GM19468 (cell line): ENCODE measurements at regions not wholly inside any gene's neighbourhood (a gene's known extent, or its start where the extent isn't known, plus 50 kb on each side); places are given as distances from the start of the nearest gene placed in this dataset.

Source experiments
- ATAC-seq: cut with Tn5 transposase; IDR thresholded peaks from one replicate; pipeline ENCODE4 v1.9.1; 2021; ENCODE audit warnings: mild to moderate bottlenecking, moderate library complexity, moderate number of reproducible peaks; ENCODE audit not compliant: unreplicated experiment; ENCODE audit errors: extremely low read depth

- ATAC-seq: no peak
Observed at GRCh38 chr2:4427083-4427482, 723.7 kb downstream of the DCDC2C start.

- ATAC-seq: no peak
Observed at GRCh38 chr2:4445821-4446220, 742.4 kb downstream of the DCDC2C start.

- ATAC-seq: no peak
Observed at GRCh38 chr2:4454907-4455306, 751.5 kb downstream of the DCDC2C start.

GRCh38 chr2:4455486-4456155, 752.2 kb downstream of the DCDC2C start:
- ATAC-seq: no peak

DNA sequence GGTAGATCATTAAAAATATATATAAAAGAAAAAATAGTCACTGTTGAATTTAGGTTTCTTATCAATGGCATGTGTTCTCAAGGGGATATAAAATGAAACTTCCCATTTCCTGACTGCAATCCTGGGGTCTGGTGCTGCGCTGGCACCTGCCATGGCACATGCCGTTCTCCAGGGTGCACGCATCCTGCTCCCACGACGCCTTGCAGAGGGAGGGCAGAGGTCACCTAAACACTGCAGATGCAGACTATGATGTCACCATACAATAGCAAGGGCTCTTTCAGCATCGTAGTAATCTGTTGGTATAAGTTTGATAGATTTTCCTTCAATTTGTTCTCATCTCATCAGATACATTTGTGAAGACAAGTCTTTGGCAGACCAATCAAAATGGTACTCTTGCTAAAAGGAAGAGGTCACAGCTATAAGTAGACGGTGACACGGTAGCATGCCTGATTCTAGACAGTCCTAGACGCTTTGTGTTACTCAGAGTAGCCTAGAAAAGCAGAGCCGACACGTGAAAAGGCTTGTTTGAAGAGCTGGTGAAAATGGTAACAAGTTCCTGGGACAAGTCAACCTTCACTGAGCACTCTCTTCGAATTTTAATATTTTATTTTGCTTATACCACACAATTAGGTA, 761.4 kb downstream of the DCDC2C start:
- no peak for ATAC-seq

GRCh38 chr2:4465671-4466070, 762.3 kb downstream of the DCDC2C start:
- ATAC-seq: no peak

DNA sequence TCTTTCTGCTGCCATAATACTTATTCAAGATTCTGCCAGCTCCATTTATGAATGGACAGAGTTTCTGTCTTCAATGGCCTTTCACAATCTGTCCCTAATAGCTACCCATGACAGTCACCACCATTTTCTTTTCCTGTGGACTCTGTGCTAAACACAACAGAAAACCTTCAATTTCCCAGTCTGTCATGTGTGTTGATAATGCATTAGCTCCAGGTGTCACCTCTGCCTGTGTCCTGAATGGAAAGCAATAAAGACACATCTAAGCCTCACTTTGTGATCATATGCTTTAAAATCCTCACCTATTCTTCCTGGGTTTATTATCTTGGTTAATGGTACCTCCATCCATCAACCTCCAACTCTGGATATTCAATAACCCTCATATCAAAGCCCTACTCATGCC, 772.2 kb downstream of the DCDC2C start:
- no peak for ATAC-seq

DNA sequence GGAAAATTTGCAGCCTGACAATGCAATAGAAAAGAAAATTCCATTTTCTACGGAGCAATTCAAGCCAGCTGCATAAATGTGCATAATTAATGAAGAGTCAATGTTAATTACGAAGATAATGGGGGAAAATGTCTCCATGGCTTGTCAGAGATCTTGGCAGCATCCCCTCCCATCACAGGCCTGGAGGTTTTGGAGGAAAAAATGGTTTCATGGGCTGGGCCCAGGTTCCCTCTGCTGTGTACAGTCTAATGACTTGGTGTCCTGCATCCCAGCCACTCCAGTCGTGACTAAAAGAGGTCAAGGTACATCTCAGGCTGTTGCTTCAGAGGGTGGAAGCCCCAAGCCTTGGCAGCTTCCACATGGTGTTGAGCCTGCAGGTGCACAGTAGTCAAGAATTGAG, 779.7 kb downstream of the DCDC2C start:
- no peak for ATAC-seq

- ATAC-seq: no peak
Observed at GRCh38 chr2:4486971-4487370, 783.6 kb downstream of the DCDC2C start.

DNA sequence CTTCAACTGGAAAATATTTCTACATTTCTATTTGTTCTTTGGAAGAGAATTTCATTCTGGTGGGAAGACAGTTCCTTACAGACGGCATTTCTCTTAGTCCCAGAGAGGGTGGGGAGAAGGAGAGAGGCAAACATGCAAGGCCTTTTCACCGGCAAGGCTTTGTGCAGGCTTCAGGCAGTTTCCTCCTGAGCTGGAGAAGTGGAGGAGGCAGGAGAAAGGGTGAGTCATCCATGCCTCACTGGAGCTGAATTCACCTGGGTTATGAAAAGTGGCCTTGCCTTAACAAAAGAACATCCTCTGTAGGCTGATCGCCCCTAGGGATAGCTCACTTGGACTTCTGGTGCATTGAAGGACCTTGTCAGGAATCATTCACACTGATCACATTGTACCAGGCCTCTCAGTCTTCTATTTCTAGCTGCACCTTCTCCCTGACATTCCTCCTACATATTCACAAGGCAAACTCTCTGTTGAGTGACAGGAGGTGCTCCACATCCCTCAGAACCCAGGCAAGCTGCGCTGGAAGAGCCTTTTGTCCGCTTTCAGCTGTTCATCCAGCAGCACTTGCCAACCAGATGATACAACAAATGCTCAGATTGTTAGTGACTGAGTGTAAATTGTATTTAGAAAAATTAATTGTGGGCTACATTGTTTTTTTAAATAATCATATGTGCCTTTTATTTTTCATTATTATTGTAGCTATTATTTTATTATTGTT, 796.1 kb downstream of the DCDC2C start:
- no peak for ATAC-seq

- no peak for ATAC-seq
Observed at GRCh38 chr2:4501525-4501924, 798.1 kb downstream of the DCDC2C start.

DNA sequence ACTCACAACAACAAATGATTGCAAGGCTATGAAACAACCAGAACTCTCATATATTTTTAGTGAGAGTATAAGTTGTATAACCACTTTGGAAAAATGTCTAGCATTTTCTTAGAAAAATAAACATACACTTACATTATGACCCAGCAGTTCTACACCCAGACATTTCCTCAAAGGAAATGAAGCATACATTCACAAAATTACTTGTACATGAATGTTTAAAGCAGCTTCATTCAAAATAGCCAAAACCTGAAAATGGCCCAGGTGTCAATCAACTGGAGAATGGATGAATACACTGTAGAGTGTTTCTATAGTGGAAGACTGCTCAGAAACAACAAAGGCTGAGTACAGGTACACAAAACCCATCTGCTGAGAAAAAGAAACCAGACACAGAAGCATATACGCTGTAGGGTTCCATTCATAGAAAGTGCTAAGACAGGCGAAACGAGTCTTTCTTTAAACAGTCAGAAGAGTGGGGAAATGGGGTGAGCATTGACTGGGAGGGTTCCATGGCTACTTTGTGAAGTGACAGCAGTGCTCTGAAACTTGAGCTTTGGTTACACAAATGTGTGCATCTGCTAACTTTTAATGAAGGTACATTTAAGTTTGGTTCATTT, 799.0 kb downstream of the DCDC2C start:
- ATAC-seq: no peak

GRCh38 chr2:4507661-4508060, 804.3 kb downstream of the DCDC2C start:
- no peak for ATAC-seq

DNA sequence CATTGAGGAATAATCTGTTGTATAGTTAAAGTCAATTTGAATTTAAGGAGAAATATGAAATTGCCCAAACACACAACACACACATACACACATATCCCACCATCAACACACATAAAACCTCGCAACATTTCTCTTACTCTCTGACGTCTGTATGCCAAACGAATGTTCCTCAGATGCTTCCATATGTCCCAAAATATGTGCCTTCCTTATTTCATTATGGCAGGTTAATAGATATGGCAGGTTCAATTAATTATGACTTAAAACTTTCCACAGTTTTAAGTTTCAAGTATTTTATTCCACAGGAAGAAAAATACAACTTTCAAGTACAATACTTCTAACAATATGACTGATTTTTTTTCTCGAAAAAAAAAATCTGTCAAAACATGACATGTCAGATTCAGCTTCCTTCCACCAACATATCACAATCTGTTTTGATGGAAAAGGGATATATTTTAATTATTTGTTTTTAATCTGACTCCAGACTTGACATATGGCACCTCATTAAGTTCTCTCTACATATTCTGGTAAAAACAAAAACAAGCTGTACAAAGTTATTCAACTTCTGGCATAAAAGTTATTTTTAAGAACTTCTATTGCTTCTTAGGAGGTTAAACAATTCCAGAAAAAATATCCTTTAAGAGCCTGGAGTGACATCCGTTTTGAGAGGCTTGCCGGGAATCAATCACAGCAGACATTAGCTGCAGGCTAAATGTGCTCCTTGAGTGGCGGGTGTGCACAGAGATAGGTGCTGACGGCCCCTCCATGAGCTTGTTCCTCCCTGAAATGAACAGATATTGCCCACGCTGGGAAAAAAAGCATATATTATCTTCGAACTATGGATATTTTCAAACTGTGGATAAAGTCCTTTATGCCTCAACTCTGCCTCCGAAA, 812.7 kb downstream of the DCDC2C start:
- no peak for ATAC-seq

DNA sequence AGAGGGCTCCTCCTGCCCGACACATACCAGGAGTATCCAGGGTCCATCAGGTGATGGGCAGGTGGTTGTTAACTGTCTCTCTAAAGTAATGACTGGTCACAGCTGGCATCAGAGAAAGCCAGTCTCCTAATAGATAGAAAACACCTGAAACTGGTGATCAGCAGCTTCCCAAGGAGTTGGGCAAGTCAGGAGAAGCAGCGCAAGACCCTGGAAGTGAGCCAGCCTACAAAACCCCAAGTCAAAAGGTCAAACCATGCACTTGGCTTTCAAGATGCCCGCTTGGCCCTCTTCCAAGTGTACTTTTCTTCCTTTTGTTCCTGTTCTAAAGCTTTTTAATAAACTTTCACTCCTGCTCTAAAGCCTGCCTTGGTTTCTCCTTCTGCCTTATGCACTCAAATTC, 815.2 kb downstream of the DCDC2C start:
- ATAC-seq: no peak

- ATAC-seq: no peak
Observed at GRCh38 chr2:4522498-4523421, 819.4 kb downstream of the DCDC2C start.

DNA sequence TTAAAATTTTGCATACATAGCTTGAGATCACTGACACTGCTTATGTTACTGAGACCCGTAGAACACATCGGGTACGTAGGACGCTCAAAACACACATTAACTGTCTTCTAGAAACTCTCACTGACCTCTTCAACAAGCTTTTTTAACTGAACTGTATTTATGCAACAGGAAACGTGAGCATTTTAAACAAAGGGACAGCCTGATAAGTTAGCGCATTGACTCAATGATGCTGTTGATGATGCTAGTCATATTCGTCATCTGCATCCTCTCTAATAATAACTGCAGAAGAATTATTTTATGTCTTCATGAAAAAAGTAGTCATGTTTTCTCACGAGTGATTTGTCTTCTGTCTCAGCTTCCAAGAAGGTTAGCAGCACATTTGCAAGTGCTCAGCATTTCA, 824.0 kb downstream of the DCDC2C start:
- ATAC-seq: no peak

DNA sequence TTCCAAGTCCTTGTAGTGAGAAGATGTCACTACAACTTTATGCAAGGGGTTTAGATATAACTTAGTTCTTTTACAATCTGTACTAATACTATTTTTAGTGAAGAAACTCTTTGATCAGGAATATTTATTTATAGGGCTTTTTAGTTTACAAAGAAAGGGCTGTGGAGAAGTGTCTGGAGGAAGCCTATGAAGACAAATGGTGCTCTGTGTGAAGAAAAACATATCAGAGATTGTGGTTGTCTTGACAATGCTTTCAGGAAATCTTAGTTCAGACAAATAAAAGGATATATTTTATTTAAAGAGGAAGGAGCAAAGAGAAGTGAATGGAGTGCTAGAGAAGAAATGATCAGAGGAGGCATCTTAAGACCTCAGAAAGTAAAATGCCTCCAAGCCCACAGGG, 824.9 kb downstream of the DCDC2C start:
- no peak for ATAC-seq

DNA sequence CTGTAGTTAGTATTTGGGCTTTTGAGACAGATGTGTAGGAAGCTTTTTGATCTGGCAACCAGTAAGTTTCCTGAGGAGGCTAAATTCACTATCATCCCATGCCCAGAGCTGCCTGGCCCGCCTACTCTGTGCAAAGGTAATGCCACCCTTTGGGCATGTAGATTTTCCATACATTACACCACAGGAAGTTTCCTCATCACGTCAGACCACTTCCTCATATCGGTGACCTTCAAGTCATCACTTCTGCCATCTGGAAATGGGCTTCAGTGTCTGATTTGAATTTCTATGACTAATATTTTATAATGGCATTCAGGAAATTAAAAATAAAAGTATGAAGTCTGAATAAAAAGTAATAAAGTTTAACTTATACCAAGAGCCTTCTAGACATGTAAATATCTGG, 825.4 kb downstream of the DCDC2C start:
- no peak for ATAC-seq
